HCT116 (cell line): ENCODE measurements at regions not wholly inside any gene's neighbourhood (a gene's known extent, or its start where the extent isn't known, plus 50 kb on each side); places are given as distances from the start of the nearest gene placed in this dataset.

ENCODE experiments used
- CTCF ChIP-seq, 3 experiments: fragments of 200-600 bp in 1 of 3; sonication (generic) in 1 of 3; IDR thresholded peaks in 2 of 3; conservative IDR thresholded peaks in 1 of 3; 2 replicates each; pipeline ENCODE4 v1.5.1; 2012 to 2017; ENCODE audit warnings: low read depth in 2 of 3, low read length in 2 of 3, antibody characterized with exemption in 1 of 3, borderline replicate concordance in 1 of 3, control low read depth in 1 of 3, mild to moderate bottlenecking in 1 of 3, mixed read lengths in 1 of 3, mixed run types in 1 of 3, moderate library complexity in 1 of 3; ENCODE audit not compliant: insufficient read depth in 1 of 3
- REST ChIP-seq: IDR thresholded peaks from 2 replicates; pipeline ENCODE4 v1.6.1; 2012; ENCODE audit warnings: low read depth

- no peak for TF ChIP-seq CTCF (IDR thresholded peaks at IDR 0.05 in 2 of 3, conservative IDR thresholded peaks at IDR 0.05 in 1 of 3; ENCODE audit: borderline replicate concordance in 1 of 3, insufficient read depth in 1 of 3, low read depth in 2 of 3, low read length in 2 of 3)
- TF ChIP-seq REST: no peak
These were observed 186.4 kb upstream of the ZC3H15 start for GRCh38 chr2:186299610-186300009.
